Upper lobe of left lung (tissue), 4 donors: ENCODE measurements at regions not wholly inside any gene's neighbourhood (a gene's known extent, or its start where the extent isn't known, plus 50 kb on each side); places are given as distances from the start of the nearest gene placed in this dataset.

Experiments
- CTCF ChIP-seq, 6 experiments: fragments of 450-650 bp in 4 of 6; fragments of 200-600 bp in 2 of 6; sonication (generic) in 2 of 6; IDR thresholded peaks; one replicate each; pipeline ENCODE4 v1.5.1; 2016 to 2019; ENCODE audit warnings: antibody characterized with exemption in 6 of 6
- EP300 ChIP-seq, 4 donors: sonication (generic); formaldehyde crosslinking; IDR thresholded peaks; one replicate each; pipeline ENCODE4 v1.5.1; 2017; ENCODE audit warnings: antibody characterized with exemption in 4 of 4, control low read depth in 2 of 4
- POLR2A ChIP-seq, 4 donors: fragments of 450-650 bp; IDR thresholded peaks; one replicate each; pipeline ENCODE4 v1.5.1; 2016 to 2017; ENCODE audit warnings: antibody characterized with exemption in 4 of 4, mild to moderate bottlenecking in 2 of 4

- TF ChIP-seq POLR2A (IDR thresholded peaks at IDR 0.05) (no peak), CTCF (IDR thresholded peaks at IDR 0.05) (no peak), EP300 (IDR thresholded peaks at IDR 0.05) (no peak)
Measured at GRCh38 chr6:66687611-66688140, 980.6 kb upstream of the EYS start.
